Hepatocyte (in vitro differentiated cells): ENCODE measurements at regions not wholly inside any gene's neighbourhood (a gene's known extent, or its start where the extent isn't known, plus 50 kb on each side); places are given as distances from the start of the nearest gene placed in this dataset.

ENCODE experiments used
- DNase-seq: peaks from one replicate; pipeline ENCODE4 v3.0.0-alpha.2; 2016; ENCODE audit warnings: low spot score
- H2AFZ ChIP-seq: fragments of 200-600 bp; sonication (generic); 2 replicates; pipeline ENCODE4 v1.6.0; 2016; ENCODE audit warnings: antibody characterized with exemption, mild to moderate bottlenecking
- H3K27ac ChIP-seq: fragments of 200-600 bp; sonication (generic); 2 replicates; pipeline ENCODE4 v1.5.1; 2016; ENCODE audit warnings: mild to moderate bottlenecking
- H3K27me3 ChIP-seq: fragments of 200-600 bp; sonication (generic); 2 replicates; pipeline ENCODE4 v1.6.1; 2016
- H3K36me3 ChIP-seq: fragments of 200-600 bp; sonication (generic); replicated peaks from 2 replicates; pipeline ENCODE4 v1.5.1; 2016; ENCODE audit warnings: low read depth; ENCODE audit not compliant: insufficient read depth
- H3K4me1 ChIP-seq: fragments of 200-600 bp; sonication (generic); 2 replicates; pipeline ENCODE4 v1.5.1; 2016; ENCODE audit warnings: mild to moderate bottlenecking, moderate library complexity; ENCODE audit not compliant: insufficient read depth
- H3K4me2 ChIP-seq: fragments of 200-600 bp; sonication (generic); 2 replicates; pipeline ENCODE4 v1.6.0; 2016
- H3K4me3 ChIP-seq: fragments of 200-600 bp; sonication (generic); 2 replicates; pipeline ENCODE4 v1.5.1; 2016; ENCODE audit warnings: mild to moderate bottlenecking
- H3K79me2 ChIP-seq: fragments of 200-600 bp; sonication (generic); 2 replicates; pipeline ENCODE4 v1.6.0; 2017; ENCODE audit warnings: mild to moderate bottlenecking
- H3K9me2 ChIP-seq: fragments of 200-600 bp; sonication (generic); replicated peaks from 2 replicates; pipeline ENCODE4 v1.6.0; 2017; ENCODE audit warnings: mild to moderate bottlenecking; ENCODE audit not compliant: insufficient read depth
- H3K9me3 ChIP-seq: fragments of 200-600 bp; sonication (generic); 2 replicates; pipeline ENCODE4 v1.5.1; 2016; ENCODE audit warnings: low read depth, mild to moderate bottlenecking
- H4K20me1 ChIP-seq: fragments of 200-600 bp; sonication (generic); 2 replicates; pipeline ENCODE4 v1.6.0; 2016; ENCODE audit warnings: mild to moderate bottlenecking; ENCODE audit not compliant: insufficient read depth, poor library complexity, severe bottlenecking
- EZH2 ChIP-seq: fragments of 200-600 bp; sonication (generic); IDR thresholded peaks from 2 replicates; pipeline ENCODE4 v1.6.1; 2016; ENCODE audit warnings: antibody characterized with exemption, mild to moderate bottlenecking, borderline replicate concordance
- EZH2phosphoT487 ChIP-seq: fragments of 200-600 bp; sonication (generic); IDR thresholded peaks from one replicate; pipeline ENCODE4 v1.6.1; 2018; ENCODE audit warnings: antibody characterized with exemption, mild to moderate bottlenecking, low read depth, moderate library complexity; ENCODE audit not compliant: unreplicated experiment, severe bottlenecking
- WGBS: methylation state at CpG from one replicate; pipeline ENCODE4 v1.1.6; 2016; ENCODE audit warnings: low lambda C conversion rate; ENCODE audit errors: missing lambda C conversion rate; 5-methylcytosine and 5-hydroxymethylcytosine counted together
- TF ChIP-seq, protein P1 (sequence below): fragments of 200-600 bp; sonication (generic); IDR thresholded peaks from 2 replicates; pipeline ENCODE4 v1.5.1; 2016; ENCODE audit warnings: antibody characterized with exemption, mild to moderate bottlenecking; ENCODE audit not compliant: poor library complexity

GRCh38 chr22:49077036-49077393, 750.7 kb downstream of the BRD1 start:
- H3K9me3 ChIP-seq, result no peaks in the 10 kb centered on the region
- no peaks in the 10 kb centered on the region for H3K27me3 ChIP-seq
- TF ChIP-seq EZH2 (no peak), EZH2phosphoT487 (no peak)
- TF ChIP-seq, protein P1, sequence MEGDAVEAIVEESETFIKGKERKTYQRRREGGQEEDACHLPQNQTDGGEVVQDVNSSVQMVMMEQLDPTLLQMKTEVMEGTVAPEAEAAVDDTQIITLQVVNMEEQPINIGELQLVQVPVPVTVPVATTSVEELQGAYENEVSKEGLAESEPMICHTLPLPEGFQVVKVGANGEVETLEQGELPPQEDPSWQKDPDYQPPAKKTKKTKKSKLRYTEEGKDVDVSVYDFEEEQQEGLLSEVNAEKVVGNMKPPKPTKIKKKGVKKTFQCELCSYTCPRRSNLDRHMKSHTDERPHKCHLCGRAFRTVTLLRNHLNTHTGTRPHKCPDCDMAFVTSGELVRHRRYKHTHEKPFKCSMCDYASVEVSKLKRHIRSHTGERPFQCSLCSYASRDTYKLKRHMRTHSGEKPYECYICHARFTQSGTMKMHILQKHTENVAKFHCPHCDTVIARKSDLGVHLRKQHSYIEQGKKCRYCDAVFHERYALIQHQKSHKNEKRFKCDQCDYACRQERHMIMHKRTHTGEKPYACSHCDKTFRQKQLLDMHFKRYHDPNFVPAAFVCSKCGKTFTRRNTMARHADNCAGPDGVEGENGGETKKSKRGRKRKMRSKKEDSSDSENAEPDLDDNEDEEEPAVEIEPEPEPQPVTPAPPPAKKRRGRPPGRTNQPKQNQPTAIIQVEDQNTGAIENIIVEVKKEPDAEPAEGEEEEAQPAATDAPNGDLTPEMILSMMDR, result no peak
- H3K27ac ChIP-seq, result no peak overlapping the region
- no peaks in the 10 kb centered on the region for H3K79me2 ChIP-seq
- DNase-seq, result no peak
- no peak overlapping the region for H3K4me3 ChIP-seq
- no peaks in the 10 kb centered on the region for H3K4me1 ChIP-seq
- H4K20me1 ChIP-seq, result no peaks in the 10 kb centered on the region
- no peak overlapping the region for H3K4me2 ChIP-seq
- no peak overlapping the region for H2AFZ ChIP-seq
- H3K9me2 ChIP-seq, result no peaks in the 10 kb centered on the region
- no peaks in the 10 kb centered on the region for H3K36me3 ChIP-seq
- 88% methylated on average over 5 of the region's 5 CpGs for WGBS

- Histone ChIP-seq H3K9me3 (no peaks in the 10 kb centered on the region), H2AFZ (no peak overlapping the region), H3K9me2 (no peaks in the 10 kb centered on the region), H4K20me1 (no peaks in the 10 kb centered on the region), H3K4me3 (no peak overlapping the region), H3K79me2 (no peaks in the 10 kb centered on the region), H3K36me3 (no peaks in the 10 kb centered on the region), H3K27ac (no peak overlapping the region), H3K4me1 (no peaks in the 10 kb centered on the region), H3K4me2 (no peak overlapping the region), H3K27me3 (peaks cover 5% of the 10 kb centered on the region)
- no peak for DNase-seq
- WGBS, result 77% methylated on average over 16 of the region's 16 CpGs
- no peak for TF ChIP-seq EZH2phosphoT487
- TF ChIP-seq, protein P1, result no peak
- no peak for TF ChIP-seq EZH2
Measured at GRCh38 chr22:49076300-49077035, 751.2 kb downstream of the BRD1 start.

GRCh38 chr22:49075150-49075549, 752.5 kb downstream of the BRD1 start:
- H3K36me3 ChIP-seq, result no peaks in the 10 kb centered on the region
- TF ChIP-seq, protein P1, result no peak
- TF ChIP-seq EZH2phosphoT487 (no peak), EZH2 (no peak)
- H3K4me3 ChIP-seq, result no peak overlapping the region
- no peaks in the 10 kb centered on the region for H4K20me1 ChIP-seq
- H3K4me1 ChIP-seq, result no peaks in the 10 kb centered on the region
- no peaks in the 10 kb centered on the region for H3K9me3 ChIP-seq
- H3K9me2 ChIP-seq, result no peaks in the 10 kb centered on the region
- H2AFZ ChIP-seq, result no peak overlapping the region
- H3K4me2 ChIP-seq, result no peak overlapping the region
- H3K27me3 ChIP-seq, result peaks cover 7% of the 10 kb centered on the region
- H3K79me2 ChIP-seq, result no peaks in the 10 kb centered on the region
- no peak overlapping the region for H3K27ac ChIP-seq
- DNase-seq, result no peak
- WGBS, result 92% methylated on average over 5 of the region's 5 CpGs
